Activated B cell treated with CpG ODN at 0.5 μM for 24 hours (primary cell): ENCODE measurements at regions not wholly inside any gene's neighbourhood (a gene's known extent, or its start where the extent isn't known, plus 50 kb on each side); places are given as distances from the start of the nearest gene placed in this dataset.

Experiments
- ATAC-seq: fragments of 200-7000 bp; cut with Tn5 transposase; one replicate; pipeline ENCODE4 v1.10.0; 2021; ENCODE audit warnings: low read depth, mild to moderate bottlenecking, moderate library complexity
- CTCF ChIA-PET: fragments of 350-600 bp; sonication (Branson Sonifier 250); formaldehyde crosslinking; loops from one replicate; lab custom pipeline; 2021; ENCODE audit warnings: antibody characterized with exemption; lab: Charles Lee
- POLR2A ChIA-PET: fragments of 350-600 bp; sonication (Branson Sonifier 250); formaldehyde crosslinking; loops from one replicate; lab custom pipeline; 2021; ENCODE audit warnings: antibody characterized with exemption; lab: Charles Lee
- DNase-seq: peaks from one replicate; pipeline ENCODE4 v3.0.0; 2022
- H3K27ac Mint-ChIP-seq: one replicate; pipeline ENCODE4 v1.8.0; 2020; ENCODE audit warnings: mixed read lengths
- H3K27me3 Mint-ChIP-seq: one replicate; pipeline ENCODE4 v1.8.0; 2021; ENCODE audit warnings: mixed read lengths
- H3K36me3 Mint-ChIP-seq: one replicate; pipeline ENCODE4 v1.8.0; 2021; ENCODE audit warnings: low read depth, mixed read lengths
- H3K4me1 Mint-ChIP-seq: one replicate; pipeline ENCODE4 v1.8.0; 2021; ENCODE audit warnings: mixed read lengths
- H3K4me3 Mint-ChIP-seq: one replicate; pipeline ENCODE4 v1.8.0; 2020; ENCODE audit warnings: mild to moderate bottlenecking, mixed read lengths
- H3K9me3 Mint-ChIP-seq: one replicate; pipeline ENCODE4 v1.8.0; 2020; ENCODE audit warnings: mixed read lengths
- CTCF ChIP-seq: fragments of 200-600 bp; IDR thresholded peaks from one replicate; pipeline ENCODE4 v1.8.0; 2022; ENCODE audit warnings: antibody characterized with exemption, mild to moderate bottlenecking
- intact Hi-C: fragments of 100-400 bp; cut with micrococcal nuclease; formaldehyde crosslinking; loops from one replicate; pipeline ENCODE4 v1.15.1; 2024

DNA sequence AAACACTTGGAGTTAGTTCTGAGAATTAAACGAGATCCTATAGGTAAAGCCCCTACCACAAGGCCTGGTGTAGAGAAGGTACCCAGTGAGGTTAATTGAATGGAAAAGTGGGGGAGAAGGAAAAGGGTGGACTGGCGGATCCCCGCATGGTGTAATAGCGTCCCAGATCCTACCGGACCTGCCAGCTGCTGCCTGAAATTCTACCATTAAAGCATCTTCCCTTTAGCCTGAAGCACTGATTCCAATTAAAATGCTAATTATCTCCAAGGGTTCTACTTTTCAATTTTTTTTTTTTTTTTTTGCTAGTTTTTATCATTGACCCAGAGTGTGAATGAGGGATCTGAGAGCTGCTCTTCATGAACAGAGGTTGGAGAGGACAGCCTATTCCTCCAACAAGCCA, 237.9 kb downstream of the TLE3 start:
- peaks cover 19% of the 10 kb centered on the region for H3K4me1 Mint-ChIP-seq
- no peaks in the 10 kb centered on the region for H3K9me3 Mint-ChIP-seq
- intact Hi-C loops = no loop called here
- TF ChIP-seq CTCF = no peak
- H3K4me3 Mint-ChIP-seq = no peak overlapping the region
- H3K27me3 Mint-ChIP-seq = peaks cover 16% of the 10 kb centered on the region
- no peaks in the 10 kb centered on the region for H3K36me3 Mint-ChIP-seq
- CTCF ChIA-PET = no interaction called here
- no peak overlapping the region for H3K27ac Mint-ChIP-seq
- DNase-seq = no peak
- no peak for ATAC-seq
- POLR2A ChIA-PET = no interaction called here

GRCh38 chr15:69860321-69860720, 237.4 kb downstream of the TLE3 start:
- no peak overlapping the region for H3K27ac Mint-ChIP-seq
- intact Hi-C loops = no loop called here
- ChIA-PET POLR2A (no interaction called here), CTCF (no interaction called here)
- H3K27me3 Mint-ChIP-seq = peaks cover 16% of the 10 kb centered on the region
- no peaks in the 10 kb centered on the region for H3K9me3 Mint-ChIP-seq
- ATAC-seq = no peak
- peaks cover 19% of the 10 kb centered on the region for H3K4me1 Mint-ChIP-seq
- H3K4me3 Mint-ChIP-seq = no peak overlapping the region
- DNase-seq = no peak
- TF ChIP-seq CTCF = no peak
- no peaks in the 10 kb centered on the region for H3K36me3 Mint-ChIP-seq

DNA sequence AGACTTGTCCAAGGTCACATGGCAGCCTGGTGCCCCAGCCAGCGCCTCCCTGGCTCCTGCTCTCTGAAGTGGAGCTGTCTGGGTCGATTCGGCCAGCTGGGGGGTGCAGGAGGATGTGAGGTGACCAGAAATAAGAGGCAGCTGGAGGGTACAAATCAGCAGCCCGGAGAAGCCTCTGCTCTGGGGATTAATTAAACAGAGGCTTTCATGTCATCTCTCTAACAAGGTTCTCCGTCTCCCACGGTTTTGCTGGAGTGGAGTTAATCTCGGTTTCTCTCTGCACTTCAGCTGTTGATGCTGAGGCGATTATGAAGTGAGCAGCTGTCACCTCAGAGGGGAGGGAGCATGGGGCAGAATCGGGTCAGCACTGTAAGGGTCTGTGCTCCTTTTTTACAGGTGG, 236.8 kb downstream of the TLE3 start:
- ChIA-PET POLR2A (no interaction called here), CTCF (no interaction called here)
- no peak for TF ChIP-seq CTCF
- ATAC-seq = no peak
- H3K4me1 Mint-ChIP-seq = peaks cover 19% of the 10 kb centered on the region
- intact Hi-C loops = no loop called here
- no peaks in the 10 kb centered on the region for H3K9me3 Mint-ChIP-seq
- no peak overlapping the region for H3K4me3 Mint-ChIP-seq
- no peak for DNase-seq
- H3K27ac Mint-ChIP-seq = no peak overlapping the region
- peaks cover 16% of the 10 kb centered on the region for H3K27me3 Mint-ChIP-seq
- H3K36me3 Mint-ChIP-seq = no peaks in the 10 kb centered on the region

- intact Hi-C loops = no loop called here
- peaks cover 19% of the 10 kb centered on the region for H3K4me1 Mint-ChIP-seq
- no peak for ATAC-seq
- H3K9me3 Mint-ChIP-seq = no peaks in the 10 kb centered on the region
- H3K27ac Mint-ChIP-seq = no peak overlapping the region
- DNase-seq = no peak
- ChIA-PET CTCF (no interaction called here), POLR2A (no interaction called here)
- no peak for TF ChIP-seq CTCF
- H3K27me3 Mint-ChIP-seq = peaks cover 16% of the 10 kb centered on the region
- H3K36me3 Mint-ChIP-seq = no peaks in the 10 kb centered on the region
- H3K4me3 Mint-ChIP-seq = no peak overlapping the region
Measured at GRCh38 chr15:69861331-69862171, 236.2 kb downstream of the TLE3 start.

DNA sequence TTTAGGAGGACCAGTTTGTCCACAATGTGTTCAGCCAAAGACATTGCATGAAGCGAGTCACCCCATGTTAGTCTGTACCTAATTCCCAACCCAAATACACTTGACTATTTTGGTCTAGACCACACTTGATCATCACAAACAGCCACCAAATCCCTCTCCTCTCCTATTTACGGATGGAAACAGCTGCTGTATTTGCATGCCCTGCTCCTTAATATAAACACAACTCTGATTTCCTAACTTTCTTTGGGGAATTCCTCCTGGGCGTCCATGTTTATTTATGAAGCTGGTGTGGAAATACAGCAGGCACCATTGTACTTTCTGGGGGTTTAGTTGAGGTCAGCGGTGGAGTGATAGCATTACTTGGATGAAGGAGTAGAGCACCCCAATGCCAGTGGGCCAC, 235.2 kb downstream of the TLE3 start:
- Mint-ChIP-seq H3K27me3 (peaks cover 16% of the 10 kb centered on the region), H3K36me3 (no peaks in the 10 kb centered on the region), H3K27ac (no peak overlapping the region), H3K4me1 (peaks cover 11% of the 10 kb centered on the region), H3K9me3 (no peaks in the 10 kb centered on the region), H3K4me3 (no peak overlapping the region)
- intact Hi-C loops = no loop called here
- ChIA-PET CTCF (no interaction called here), POLR2A (no interaction called here)
- TF ChIP-seq CTCF = no peak
- no peak for DNase-seq
- ATAC-seq = no peak
